Spleen (tissue), 7 donors: ENCODE measurements at regions not wholly inside any gene's neighbourhood (a gene's known extent, or its start where the extent isn't known, plus 50 kb on each side); places are given as distances from the start of the nearest gene placed in this dataset.

Experiments
- CTCF ChIP-seq, 11 experiments: fragments of 200-600 bp in 7 of 11; fragments of 450-650 bp in 4 of 11; sonication (generic) in 4 of 11; IDR thresholded peaks in 8 of 11; conservative IDR thresholded peaks in 3 of 11; 1 replicate in 7 of 11; 2 replicates in 4 of 11; pipeline versions ENCODE4 v1.4.0 to v1.8.0; 2016 to 2021; ENCODE audit warnings: antibody characterized with exemption in 11 of 11, inconsistent platforms in 4 of 11, mild to moderate bottlenecking in 1 of 11
- POLR2A ChIP-seq, 3 donors: fragments of 450-650 bp; IDR thresholded peaks; one replicate each; pipeline ENCODE4 v1.5.1; 2017; ENCODE audit warnings: antibody characterized with exemption in 3 of 3, mild to moderate bottlenecking in 1 of 3
- donor health status: DM: no; HTN: no; CAD: no; lungs with moderate emphysema.
- donor health status: DM: no; HTN: no; CAD: no.
- donor health status: DM: no; HTN: no; CAD: no.

GRCh38 chr15:37810381-37810780 is 124.1 kb upstream of the TMCO5A start:
- no peak for TF ChIP-seq CTCF (IDR thresholded peaks at IDR 0.05 in 8 of 11, conservative IDR thresholded peaks at IDR 0.05 in 3 of 11)
- TF ChIP-seq POLR2A (IDR thresholded peaks at IDR 0.05), result no peak
